ENCODE measurements at regions not wholly inside any gene's neighbourhood (a gene's known extent, or its start where the extent isn't known, plus 50 kb on each side); places are given as distances from the start of the nearest gene placed in this dataset.

DNA sequence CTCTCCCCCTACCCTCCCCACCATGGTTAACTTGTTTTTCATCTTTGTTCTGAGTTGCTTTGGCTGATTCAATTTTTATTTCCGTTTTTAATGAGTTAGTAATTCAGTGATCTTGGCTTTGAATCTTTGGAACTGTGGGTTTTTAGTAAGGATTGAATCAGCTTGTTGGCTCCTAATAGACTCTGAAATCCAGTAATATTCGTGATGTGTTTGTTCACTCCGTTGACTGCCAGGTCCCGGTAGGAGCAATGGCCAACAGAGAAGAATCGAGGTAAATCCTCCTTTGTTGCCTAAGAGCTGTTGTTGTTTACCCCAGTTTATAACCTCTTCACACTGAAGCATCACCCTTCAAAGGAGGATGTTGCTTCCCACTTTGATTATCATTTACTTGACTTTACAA lies 92.7 kb downstream of the PCSK1 start:
- no peak for DNase-seq

DNA sequence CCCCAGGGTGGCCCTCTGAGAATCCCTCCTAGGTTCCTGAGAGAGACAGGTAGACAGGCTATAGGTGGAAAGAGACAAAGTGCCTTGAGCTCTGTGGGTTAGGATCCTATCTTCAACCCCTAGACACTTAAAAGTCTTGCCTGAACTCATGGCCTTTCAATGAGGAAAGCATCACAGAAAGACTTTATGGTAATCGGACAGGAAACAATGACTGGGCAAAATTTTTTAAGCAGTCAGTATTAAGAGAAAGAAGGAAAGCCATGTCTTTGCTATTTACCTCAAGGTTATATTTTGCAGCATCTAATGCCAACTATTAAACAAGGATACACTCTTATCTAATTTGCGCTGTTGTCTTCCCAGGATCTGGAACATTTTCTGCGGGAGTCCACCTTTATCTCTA lies 93.2 kb downstream of the PCSK1 start:
- peak in 1 of 4 experiments; percentile 27 for DNase-seq

DNA sequence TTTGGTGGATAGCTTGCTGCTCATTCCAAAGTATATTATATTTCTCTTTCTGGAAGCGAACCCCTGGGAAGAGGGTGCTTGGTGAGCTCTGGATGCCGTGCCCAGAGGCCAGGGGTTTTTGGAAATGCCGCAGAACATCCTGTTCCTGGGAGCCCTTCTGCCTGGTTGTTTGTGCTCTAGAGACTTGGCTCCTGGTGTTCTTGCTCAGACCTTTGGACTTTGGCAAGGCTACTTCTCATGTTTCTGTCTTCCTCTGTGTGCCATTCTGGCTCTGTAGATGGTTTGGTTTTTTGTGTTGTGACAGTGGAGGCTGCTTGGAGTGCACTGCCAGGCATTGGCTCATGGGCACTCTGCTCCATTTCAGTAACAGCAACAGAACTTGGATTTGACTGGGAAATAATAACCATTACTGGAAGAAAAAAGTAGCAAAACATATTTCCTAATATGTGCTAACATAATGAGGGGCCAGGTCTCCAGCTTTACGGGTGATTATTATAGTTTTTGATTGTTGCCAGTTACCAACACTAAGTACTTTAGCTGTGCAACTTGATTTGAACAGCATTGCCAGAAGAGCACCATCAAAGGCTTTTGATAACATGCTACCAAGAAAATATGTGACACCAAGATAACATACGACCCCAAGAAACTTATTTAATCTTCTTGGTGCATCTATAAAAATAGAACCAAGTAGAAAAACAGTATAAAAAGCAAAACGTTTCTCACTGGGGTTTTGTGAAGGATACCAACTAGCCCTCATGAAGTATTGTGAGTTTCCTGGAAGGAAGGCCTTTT lies 94.2 kb downstream of the PCSK1 start:
- DNase-seq, result no peak

DNA sequence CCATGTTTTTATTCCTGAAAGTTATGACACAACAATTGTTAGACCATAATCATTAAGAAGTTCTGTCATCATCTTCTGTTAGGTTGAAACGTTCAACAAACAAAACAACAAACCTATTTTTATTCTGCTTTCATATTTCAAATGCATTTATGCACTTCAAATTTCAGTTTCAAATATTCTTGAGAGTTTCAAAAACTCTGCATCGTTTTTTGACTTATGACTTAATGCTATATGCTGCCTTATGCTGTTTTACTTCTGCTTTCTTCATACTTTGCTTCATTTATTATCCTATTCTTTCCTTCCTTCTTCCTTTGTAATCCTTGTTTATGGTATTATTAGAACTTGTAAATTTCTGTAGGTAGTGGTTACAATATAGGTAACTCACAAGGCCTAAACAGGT lies 95.0 kb downstream of the PCSK1 start:
- DNase-seq, result peak in 2 of 4 experiments; percentile 32 to 52

DNA sequence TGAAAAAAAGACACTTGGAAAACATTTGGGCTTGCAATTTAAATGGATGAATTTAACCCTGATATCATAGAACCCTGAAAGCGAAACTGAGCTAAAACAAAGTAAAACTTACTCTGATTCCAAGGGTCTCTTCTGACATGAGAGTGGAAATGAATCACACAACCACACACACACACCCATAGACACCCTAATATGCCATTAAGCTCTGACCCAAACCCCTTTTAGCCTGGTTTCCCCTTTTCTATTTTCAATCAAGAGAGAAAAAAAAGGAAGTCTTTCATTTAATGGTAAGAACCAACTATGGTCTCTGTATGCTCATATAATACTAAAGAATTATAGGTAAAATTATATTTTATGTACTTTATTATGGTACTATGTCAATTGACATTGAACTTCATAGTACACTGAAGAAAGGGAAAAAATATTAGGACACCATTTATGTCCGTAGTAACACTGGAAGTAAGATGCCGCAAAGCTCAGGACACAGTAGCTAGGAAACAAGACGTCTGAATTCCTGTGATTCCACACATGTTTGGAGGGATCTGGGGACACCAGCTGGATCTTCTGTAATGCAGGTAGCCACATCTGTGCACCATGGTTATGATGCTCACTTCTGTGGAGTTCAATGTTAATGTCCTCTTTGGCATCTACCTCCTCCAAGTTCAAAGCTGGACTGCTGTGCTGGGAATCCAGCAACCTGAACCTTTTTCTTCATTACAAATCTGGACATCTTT lies 95.8 kb downstream of the PCSK1 start:
- DNase-seq, result peak; percentile 26 to 71 (median 46)

DNA sequence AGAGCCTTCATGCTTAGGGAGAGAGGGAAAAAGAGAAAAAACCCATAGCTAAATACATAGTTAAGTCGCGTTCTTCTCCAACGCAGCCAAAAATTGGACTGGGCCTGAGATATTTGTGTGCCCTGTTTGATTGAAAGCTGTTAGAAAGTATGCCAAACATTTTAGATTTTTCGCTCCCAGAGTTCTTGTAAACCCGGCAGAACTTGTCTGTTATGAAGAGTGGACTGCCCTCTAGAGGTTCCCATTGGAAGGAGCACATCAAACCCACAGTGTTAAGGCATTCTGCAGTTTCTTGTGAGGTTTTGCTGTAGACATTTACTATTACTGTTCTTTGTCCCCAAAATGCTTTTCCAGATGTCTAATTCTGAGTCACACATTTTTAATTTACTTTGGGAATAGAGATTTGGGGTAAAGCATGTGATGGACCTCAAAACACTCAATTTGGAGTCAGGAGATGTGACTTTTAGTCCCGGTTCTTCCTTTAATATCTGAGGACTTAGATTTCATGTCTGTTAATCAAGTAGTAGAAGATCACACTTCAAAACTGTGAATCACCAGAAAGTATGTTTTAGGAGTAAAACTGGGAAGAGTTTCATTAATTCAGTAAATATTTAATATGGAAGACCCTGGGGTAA lies 96.6 kb downstream of the PCSK1 start:
- DNase-seq, result peak; percentile 82 to 92 (median 86)

DNA sequence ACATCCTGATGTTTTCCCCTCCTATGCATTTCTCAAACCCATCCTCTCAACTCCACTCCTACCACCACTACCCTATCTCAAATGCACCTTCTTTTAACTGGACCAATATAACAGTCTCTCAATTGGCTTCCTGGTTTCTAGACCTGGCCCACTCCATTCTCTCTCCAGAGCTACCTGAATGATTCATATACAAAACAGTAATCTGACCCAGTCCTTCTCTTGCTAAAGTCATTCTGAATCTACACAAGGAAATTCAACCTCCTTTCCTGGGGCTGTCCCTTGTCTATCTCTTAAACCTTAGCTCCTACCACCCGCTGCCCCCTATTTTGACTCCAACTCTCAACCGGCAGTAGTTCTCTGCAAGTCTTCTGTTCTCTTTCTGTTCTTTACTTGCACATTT lies 97.2 kb downstream of the PCSK1 start:
- no peak for DNase-seq

DNA sequence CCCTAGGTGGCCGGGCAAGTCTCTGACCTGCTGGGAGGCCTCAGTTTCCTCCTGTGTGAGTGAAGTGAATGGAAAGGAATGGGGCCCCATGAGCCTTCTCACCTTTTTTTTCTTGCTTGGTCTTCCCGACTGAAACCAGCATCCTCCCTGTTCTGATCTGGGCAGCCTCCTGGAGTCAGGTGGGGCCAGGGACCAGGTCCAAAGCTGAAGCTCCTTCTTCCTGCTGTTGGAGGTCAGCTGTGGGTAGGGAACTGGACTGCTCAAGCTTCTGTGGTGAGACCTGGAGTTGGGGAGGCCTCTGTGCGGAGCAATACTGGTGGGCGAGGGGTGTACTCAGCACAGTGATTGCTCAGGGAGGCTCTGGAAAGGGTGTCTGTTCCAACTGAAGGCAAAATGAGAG lies 99.7 kb downstream of the PCSK1 start:
- no peak for DNase-seq

DNA sequence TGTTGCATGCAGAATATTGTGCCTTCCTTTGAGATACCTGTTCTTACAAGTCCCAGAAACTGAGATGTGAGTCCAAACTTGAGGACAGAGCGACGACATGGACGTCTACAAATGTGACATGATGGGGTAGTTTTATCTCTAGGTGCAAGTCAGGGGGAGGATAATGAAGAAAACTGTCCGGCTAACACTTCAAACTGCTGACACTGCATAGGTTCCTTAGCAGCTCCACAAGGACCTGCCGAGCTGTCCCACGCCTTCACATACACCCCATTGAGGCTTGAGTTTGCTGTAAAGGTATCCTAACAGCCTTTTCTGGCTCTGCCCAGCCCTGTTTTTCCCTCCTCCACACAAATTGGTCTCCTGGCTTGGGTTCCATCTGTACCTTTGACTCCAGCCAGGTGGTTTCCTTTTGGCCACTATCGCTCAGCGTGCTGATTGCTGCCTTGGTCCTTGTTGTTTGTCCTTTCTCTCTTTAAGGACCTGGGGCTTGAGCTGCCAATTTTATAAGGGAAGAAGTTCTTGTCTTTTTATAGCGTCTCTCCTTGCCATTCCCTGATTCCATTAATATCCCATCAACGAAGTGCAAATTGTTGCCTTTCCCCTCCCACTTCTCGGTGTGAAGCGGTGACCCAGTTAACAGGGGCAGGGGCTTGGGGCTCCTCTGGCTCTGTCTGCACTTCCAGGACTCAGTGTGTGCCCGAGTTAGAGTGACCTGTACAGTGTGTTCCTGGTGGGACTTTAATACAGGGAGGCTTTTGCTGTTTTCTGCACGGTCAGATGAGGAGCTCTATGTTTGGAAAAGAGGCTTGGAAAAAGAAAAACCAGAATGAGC lies 100.3 kb downstream of the PCSK1 start:
- DNase-seq, result no peak

DNA sequence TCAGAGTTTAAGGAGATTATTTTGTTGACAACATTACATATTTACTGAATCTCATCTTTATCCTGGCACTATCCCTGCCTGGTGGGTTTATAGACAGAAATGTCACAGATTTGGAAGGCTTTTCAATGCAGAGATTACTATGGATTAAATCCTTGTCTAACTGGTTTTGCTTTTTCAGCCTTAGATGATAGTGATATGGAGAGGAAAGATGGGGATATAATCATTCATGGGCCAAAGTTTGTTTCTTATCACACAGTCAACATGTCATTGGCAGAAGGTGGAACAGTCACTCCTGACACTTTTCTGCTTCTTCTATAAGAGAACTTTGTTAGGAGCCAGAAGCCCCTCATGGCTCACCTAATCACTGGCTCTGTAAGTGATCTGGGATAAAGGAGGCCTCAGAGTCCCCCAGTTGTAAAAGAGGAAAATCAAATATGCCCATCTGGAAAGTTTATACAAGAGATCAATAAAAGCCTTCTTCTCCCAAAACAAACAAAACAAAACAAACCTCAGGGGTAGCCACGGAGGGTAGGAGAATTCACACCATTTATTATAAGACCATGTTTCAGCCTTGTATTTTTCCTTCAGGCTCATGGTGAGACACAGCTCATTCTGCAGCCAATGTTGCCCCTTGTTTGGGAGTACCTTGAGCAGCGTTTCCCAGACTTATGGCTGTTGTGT lies 101.2 kb downstream of the PCSK1 start:
- DNase-seq, result no peak

DNA sequence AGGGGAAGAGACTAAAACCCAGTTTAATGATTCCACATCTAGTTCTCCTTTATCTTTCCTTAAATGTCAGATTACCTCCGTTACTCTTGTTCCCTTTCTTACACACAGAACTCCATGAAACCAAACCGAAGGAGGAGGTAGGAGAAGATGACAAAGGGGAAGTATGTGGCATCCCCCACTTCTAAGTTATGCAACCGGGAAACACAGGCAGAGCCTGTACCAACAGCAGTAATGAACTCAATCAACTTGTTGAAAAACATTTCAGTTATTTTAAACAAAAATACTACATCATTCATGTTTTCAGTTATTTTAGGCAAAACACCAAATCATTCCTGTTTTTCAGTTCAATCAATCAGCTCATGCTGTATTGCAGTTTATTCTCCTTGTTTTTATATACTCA lies 101.8 kb downstream of the PCSK1 start:
- peak; percentile 58 to 87 (median 81) for DNase-seq

DNA sequence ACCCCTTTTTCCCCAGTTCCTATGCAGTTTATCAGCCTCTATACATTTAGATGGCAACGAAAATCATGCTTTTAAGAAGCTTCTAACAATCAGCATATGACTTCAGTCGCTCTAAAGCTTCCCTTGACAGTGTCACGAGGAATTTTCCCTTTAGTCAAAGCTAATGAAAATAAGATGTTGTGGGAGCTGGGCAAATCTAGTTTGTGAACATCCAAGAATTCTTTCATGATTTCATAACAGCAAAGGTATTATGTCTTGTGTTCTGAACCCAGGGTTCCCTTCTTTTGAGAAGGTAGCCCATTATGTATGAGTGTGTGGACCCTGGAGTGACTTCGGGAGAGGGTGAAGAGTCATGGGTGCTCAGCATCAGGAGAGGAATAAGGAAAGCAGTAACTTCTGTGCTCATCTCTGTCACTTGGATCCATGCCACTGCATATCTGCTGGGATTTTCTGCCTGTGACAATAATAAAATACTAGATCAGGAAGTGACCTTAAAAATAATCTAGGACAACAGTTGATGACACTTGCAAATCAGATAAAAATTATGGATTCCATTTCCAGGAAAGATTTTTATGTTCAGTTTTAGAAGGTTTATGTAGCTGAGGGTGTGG lies 102.4 kb downstream of the PCSK1 start:
- DNase-seq, result no peak

DNA sequence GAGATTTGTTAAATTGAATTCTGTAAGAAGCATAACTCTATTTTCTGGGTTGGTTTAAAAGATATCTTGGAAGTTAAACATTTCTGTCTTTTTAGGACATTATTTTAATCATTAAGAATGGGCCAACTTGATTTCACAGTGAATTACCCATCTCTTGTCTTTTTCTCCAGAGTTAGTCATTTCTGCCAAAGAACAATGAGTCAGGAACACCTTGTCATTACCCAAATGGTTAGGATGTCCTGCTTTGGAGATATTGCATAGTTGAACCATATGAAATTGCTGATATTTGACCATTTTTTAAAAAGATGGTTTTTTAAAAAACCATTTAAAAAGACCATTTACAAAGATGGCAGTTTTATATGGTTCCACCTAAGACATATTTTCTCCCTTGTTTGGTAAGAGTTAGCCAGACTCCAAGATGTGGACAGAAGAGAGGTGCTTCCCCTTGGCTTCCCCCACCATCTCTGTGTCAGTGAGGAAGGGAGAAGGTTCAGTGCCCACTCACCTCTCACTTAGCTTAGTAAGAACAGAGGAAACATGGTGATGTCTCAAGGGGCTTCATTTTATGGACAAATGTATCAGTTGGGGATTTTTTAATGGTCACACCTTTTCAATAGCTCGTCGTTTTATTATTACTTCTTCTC lies 103.0 kb downstream of the PCSK1 start:
- peak in 2 of 4 experiments; percentile 23 to 27 for DNase-seq

DNA sequence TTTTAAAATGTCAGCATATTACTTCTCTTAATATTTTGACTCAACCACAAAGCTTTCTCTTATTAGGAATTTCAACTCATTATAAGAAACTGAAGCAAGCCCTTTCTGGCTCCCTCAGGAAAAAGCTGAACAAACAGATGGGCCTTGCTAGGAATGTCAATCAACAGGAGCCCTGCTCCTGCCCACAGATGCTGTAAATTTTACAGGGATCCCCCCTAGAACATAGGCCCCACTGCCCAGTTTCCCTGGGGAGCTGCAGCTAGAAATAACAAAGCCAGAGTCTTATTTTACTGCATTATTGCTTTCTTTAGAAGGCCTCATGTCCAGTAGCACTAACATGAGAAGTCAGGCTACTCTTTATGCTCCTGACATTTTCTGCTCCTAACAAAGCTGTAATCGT lies 103.8 kb downstream of the PCSK1 start:
- no peak for DNase-seq

DNA sequence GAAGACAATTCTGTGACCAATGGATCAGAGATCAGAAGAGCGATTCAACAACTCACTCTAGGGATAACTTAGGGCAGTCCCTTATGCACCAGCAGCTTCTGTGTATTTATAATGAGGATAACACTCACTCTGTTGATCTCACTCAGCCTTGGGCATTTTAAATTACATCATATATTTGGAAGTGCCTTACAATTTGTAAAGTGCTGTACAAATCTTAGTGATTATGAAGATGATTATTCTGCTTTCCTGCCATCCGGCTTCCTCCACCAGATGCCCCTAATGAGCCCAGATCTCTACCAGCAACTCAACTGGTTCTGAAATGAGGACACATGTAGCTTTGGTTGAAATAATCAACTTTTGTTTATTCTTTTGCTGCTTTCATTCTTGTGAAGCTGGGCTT lies 105.3 kb downstream of the PCSK1 start:
- no peak for DNase-seq

DNA sequence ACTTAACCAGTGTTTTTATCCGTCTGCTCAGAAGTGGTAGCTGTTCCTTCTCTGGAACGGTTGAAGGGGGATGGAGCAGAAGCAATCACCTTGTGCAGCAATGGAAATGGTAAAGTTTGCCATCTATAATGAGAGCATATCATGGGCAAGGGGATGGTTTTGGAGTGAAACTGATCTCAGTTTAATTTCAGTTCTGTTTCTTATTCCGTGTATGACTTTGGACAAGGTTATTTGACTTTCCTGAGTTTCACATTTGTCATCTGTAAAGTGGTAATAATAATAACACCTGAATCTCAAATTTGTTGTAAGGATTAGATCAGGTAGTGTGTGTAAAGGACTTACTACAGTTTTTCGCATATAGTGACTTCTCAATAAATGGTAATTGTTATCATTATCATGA lies 106.1 kb downstream of the PCSK1 start:
- DNase-seq, result no peak

DNA sequence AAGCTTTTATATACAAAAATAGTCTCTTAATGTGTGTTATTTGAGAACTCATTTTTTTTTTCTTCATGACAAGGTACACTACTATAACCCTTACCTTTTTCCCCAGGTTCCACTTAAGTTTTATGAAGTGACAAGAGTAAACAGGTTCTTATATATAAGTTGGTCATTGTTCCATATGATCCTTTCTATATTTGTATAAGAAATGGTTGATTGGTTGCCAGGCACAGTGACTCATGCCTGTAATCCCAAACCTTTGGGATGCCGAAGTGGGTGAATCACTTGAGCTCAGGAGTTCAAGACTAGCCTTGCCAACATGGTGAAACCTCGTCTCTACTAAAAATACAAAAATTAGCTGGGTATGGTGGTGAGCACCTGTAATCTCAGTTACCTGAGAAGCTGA lies 108.3 kb downstream of the PCSK1 start:
- DNase-seq, result no peak

DNA sequence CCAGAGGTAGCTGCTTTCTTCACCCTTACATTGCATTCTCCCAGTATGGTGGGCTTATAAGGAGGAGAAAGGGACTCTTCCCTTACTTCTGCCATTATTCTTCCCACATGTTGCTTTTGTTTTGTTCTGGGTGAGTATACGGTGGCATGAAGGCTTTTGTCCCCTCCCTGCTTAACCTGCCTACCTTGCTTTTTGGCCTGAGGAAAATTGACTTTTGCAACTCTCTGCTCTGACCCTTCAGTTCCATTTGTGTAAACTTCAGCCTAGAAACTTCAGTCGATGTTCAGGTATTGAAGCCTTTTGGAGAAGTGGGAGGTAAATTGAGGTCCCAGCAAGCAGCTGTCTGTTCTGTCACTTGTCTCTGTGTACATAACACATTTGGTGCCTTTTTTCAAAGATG lies 110.2 kb downstream of the PCSK1 start:
- no peak for DNase-seq

DNA sequence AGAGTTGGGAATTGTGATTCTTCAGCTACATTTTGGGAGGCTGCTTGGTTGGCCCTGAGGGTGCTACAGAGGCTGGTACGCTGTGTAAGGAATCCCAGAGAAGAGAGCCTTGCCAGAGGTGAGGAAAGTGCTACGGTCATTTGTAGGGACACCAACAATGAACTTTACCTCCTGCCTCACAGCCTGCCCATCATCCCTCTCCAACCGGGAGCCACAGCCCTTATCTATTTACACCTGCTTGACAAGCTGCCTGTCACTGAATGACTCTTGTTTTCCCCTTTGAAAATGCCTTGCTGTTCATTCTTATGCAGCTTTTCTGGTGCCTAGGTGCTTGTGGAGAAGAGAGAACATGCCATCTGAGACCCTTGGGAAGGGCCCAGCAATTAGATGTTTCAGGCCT lies 110.8 kb downstream of the PCSK1 start:
- no peak for DNase-seq

DNA sequence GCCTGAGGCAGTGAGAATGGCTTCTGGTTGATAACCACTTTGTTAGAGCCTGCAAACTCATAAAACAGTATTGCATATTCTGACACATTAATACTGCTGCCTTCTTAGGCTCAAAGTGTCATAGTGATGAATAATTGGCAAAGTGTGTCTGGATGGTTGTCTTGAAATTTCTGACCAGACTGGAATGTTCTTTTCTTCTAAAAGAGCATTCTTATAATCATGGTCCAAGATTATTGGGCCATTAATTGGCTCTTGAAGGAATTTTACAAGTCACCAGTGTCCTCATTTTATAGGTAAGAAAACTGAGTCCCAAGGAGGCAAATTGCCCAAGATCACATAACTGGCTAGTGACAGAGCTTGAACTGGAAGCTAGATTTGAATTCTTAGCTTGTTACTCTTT lies 111.7 kb downstream of the PCSK1 start:
- DNase-seq, result no peak

DNA sequence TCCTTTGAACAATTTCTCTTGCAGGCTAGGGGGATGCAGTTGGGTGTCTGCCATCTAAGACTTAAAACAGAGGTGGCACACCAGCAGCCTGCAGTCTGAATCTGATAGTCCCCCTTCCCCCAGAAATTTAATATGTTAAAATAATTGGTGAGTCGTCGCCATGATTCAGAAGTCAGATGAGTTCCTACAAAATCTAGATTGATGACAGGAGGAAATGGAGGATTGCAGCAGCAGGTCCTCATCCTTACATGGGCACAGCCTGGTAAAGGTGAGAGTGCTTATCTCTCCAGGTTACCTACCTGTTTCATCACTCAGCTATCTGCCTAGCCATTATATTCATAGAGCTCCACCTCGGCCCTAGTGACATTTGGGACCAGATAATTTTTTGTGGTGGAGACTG lies 112.3 kb downstream of the PCSK1 start:
- DNase-seq, result no peak

Data from suppressor macrophage (primary cell).